WTC11 (cell line): ENCODE measurements at regions not wholly inside any gene's neighbourhood (a gene's known extent, or its start where the extent isn't known, plus 50 kb on each side); places are given as distances from the start of the nearest gene placed in this dataset.

Source experiments
- ATAC-seq: fragments of 200-7000 bp; cut with Tn5 transposase; 2 replicates; pipeline ENCODE4 v1.10.0; 2021; ENCODE audit warnings: mild to moderate bottlenecking, moderate library complexity
- CTCF ChIA-PET: fragments of 300-600 bp; sonication (Branson Sonifier 250); formaldehyde crosslinking; loops from one replicate; lab custom pipeline; 2021; ENCODE audit warnings: antibody characterized with exemption; lab: Charles Lee
- POLR2A ChIA-PET: fragments of 350-600 bp; sonication (Branson Sonifier 250); formaldehyde crosslinking; loops from one replicate; lab custom pipeline; 2021; ENCODE audit warnings: antibody characterized with exemption; lab: Charles Lee
- DNase-seq: peaks from one replicate; pipeline ENCODE4 v3.0.0; 2021; ENCODE audit warnings: low spot score
- H3K27ac Mint-ChIP-seq: 2 replicates; pipeline ENCODE4 v1.8.0; 2021; ENCODE audit warnings: mixed read lengths
- H3K27me3 Mint-ChIP-seq: 2 replicates; pipeline ENCODE4 v1.8.0; 2021; ENCODE audit warnings: low read depth, mild to moderate bottlenecking, moderate library complexity, mixed read lengths
- H3K36me3 Mint-ChIP-seq: 2 replicates; pipeline ENCODE4 v1.8.0; 2021; ENCODE audit warnings: mixed read lengths
- H3K4me1 Mint-ChIP-seq: 2 replicates; pipeline ENCODE4 v1.8.0; 2022; ENCODE audit warnings: mixed read lengths
- H3K4me3 Mint-ChIP-seq: 2 replicates; pipeline ENCODE4 v1.8.0; 2021; ENCODE audit warnings: mild to moderate bottlenecking, moderate library complexity, mixed read lengths
- H3K9me3 Mint-ChIP-seq: 2 replicates; pipeline ENCODE4 v1.8.0; 2021; ENCODE audit warnings: mixed read lengths
- CREB1 ChIP-seq: sonication (generic); formaldehyde crosslinking; IDR thresholded peaks from 2 replicates; pipeline ENCODE4 v1.8.0; 2023; ENCODE audit warnings: mild to moderate bottlenecking, missing genetic modification reagents
- CREM ChIP-seq: sonication (generic); formaldehyde crosslinking; IDR thresholded peaks from 2 replicates; pipeline ENCODE4 v1.8.1; 2022; ENCODE audit warnings: mild to moderate bottlenecking, missing genetic modification reagents, moderate library complexity
- EMX1 ChIP-seq: fragments of 250-450 bp; sonication (Bioruptor Pico); IDR thresholded peaks from 2 replicates; pipeline ENCODE4 v1.8.0; 2021; ENCODE audit warnings: mild to moderate bottlenecking
- FOXJ3 ChIP-seq: sonication (generic); formaldehyde crosslinking; IDR thresholded peaks from 2 replicates; pipeline ENCODE4 v1.9.0; 2021; ENCODE audit warnings: missing genetic modification reagents, mild to moderate bottlenecking, borderline replicate concordance
- GRHL2 ChIP-seq: fragments of 250-450 bp; sonication (Bioruptor Pico); IDR thresholded peaks from 2 replicates; pipeline ENCODE4 v1.8.0; 2022; ENCODE audit warnings: mild to moderate bottlenecking, moderate library complexity; ENCODE audit not compliant: insufficient replicate concordance, severe bottlenecking
- NFYB ChIP-seq: sonication (generic); formaldehyde crosslinking; conservative IDR thresholded peaks from 2 replicates; pipeline ENCODE4 v1.8.0; 2022; ENCODE audit warnings: low read depth, missing genetic modification reagents
- NR1H2 ChIP-seq: sonication (generic); formaldehyde crosslinking; IDR thresholded peaks from 2 replicates; pipeline ENCODE4 v1.9.0; 2021; ENCODE audit warnings: mild to moderate bottlenecking, moderate library complexity, missing genetic modification reagents
- RELA ChIP-seq: sonication (generic); formaldehyde crosslinking; IDR thresholded peaks from 2 replicates; pipeline ENCODE4 v1.8.1; 2022; ENCODE audit warnings: missing genetic modification reagents, mild to moderate bottlenecking, borderline replicate concordance
- SP1 ChIP-seq: sonication (generic); formaldehyde crosslinking; conservative IDR thresholded peaks from 2 replicates; pipeline ENCODE4 v1.8.1; 2022; ENCODE audit warnings: missing genetic modification reagents
- TEAD1 ChIP-seq: sonication (generic); formaldehyde crosslinking; IDR thresholded peaks from 2 replicates; pipeline ENCODE4 v1.8.0; 2022; ENCODE audit warnings: mild to moderate bottlenecking, missing genetic modification reagents
- TEAD4 ChIP-seq: sonication (generic); formaldehyde crosslinking; IDR thresholded peaks from 2 replicates; pipeline ENCODE4 v1.8.0; 2022; ENCODE audit warnings: mild to moderate bottlenecking, missing genetic modification reagents
- ZNF121 ChIP-seq: sonication (generic); formaldehyde crosslinking; IDR thresholded peaks from 2 replicates; pipeline ENCODE4 v1.8.0; 2023; ENCODE audit warnings: missing genetic modification reagents
- ZNF232 ChIP-seq: sonication (generic); formaldehyde crosslinking; IDR thresholded peaks from 2 replicates; pipeline ENCODE4 v1.8.0; 2022; ENCODE audit warnings: mild to moderate bottlenecking, missing genetic modification reagents
- TF ChIP-seq, protein P1 (sequence below): sonication (generic); formaldehyde crosslinking; IDR thresholded peaks from 2 replicates; pipeline ENCODE4 v1.8.0; 2023; ENCODE audit warnings: mild to moderate bottlenecking, missing genetic modification reagents
- TF ChIP-seq, protein P2 (sequence below): sonication (generic); formaldehyde crosslinking; IDR thresholded peaks from 2 replicates; pipeline ENCODE4 v1.8.1; 2022; ENCODE audit warnings: low read depth, missing genetic modification reagents, borderline replicate concordance
- TF ChIP-seq, protein P3 (sequence below): sonication (generic); formaldehyde crosslinking; IDR thresholded peaks from 2 replicates; pipeline ENCODE4 v1.8.1; 2023; ENCODE audit warnings: mild to moderate bottlenecking, missing genetic modification reagents, moderate library complexity
- TF ChIP-seq, protein P4 (sequence below): fragments of 250-450 bp; sonication (Bioruptor Pico); IDR thresholded peaks from 2 replicates; pipeline ENCODE4 v1.8.0; 2021; ENCODE audit warnings: mild to moderate bottlenecking
- TF ChIP-seq, protein P5 (sequence below): sonication (generic); formaldehyde crosslinking; IDR thresholded peaks from 2 replicates; pipeline ENCODE4 v1.8.0; 2022; ENCODE audit warnings: missing genetic modification reagents
- TF ChIP-seq, protein P6 (sequence below): fragments of 250-450 bp; sonication (Bioruptor Pico); IDR thresholded peaks from 2 replicates; pipeline ENCODE4 v2.1.2; 2022; ENCODE audit warnings: mild to moderate bottlenecking, moderate library complexity

DNA sequence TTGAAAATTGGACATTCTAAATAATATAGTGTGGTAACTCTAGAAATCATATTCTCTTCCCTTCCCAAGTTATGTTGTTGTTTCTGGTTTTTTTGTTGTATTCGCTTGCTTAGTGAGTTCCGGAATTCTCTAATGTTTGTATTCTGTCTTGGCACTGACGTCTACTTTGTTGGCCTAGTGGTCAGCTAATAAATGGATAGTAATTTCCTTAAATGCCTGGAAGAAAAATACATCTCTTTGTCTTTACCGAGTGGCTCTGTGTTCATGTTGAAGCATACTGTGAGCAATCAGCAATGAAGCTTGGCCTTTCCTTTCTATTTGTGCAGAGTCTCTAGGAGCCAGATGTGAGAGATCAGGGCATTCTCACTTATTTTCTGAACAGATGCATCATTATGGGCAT lies 1225.7 kb downstream of the JRKL start:
- Mint-ChIP-seq H3K36me3 (peaks cover 14% of the 10 kb centered on the region), H3K4me1 (peaks cover 3% of the 10 kb centered on the region; the same call in 1 of the 2 replicates), H3K4me3 (no peak overlapping the region), H3K9me3 (peaks cover 17% of the 10 kb centered on the region), H3K27me3 (no peaks in the 10 kb centered on the region), H3K27ac (no peak overlapping the region)
- no peak for DNase-seq
- ChIA-PET CTCF (no interaction called here), POLR2A (no interaction called here)
- ATAC-seq: no peak
- TF ChIP-seq NR1H2 (CRISPR knock-in tag): no peak
- TF ChIP-seq, protein P1, sequence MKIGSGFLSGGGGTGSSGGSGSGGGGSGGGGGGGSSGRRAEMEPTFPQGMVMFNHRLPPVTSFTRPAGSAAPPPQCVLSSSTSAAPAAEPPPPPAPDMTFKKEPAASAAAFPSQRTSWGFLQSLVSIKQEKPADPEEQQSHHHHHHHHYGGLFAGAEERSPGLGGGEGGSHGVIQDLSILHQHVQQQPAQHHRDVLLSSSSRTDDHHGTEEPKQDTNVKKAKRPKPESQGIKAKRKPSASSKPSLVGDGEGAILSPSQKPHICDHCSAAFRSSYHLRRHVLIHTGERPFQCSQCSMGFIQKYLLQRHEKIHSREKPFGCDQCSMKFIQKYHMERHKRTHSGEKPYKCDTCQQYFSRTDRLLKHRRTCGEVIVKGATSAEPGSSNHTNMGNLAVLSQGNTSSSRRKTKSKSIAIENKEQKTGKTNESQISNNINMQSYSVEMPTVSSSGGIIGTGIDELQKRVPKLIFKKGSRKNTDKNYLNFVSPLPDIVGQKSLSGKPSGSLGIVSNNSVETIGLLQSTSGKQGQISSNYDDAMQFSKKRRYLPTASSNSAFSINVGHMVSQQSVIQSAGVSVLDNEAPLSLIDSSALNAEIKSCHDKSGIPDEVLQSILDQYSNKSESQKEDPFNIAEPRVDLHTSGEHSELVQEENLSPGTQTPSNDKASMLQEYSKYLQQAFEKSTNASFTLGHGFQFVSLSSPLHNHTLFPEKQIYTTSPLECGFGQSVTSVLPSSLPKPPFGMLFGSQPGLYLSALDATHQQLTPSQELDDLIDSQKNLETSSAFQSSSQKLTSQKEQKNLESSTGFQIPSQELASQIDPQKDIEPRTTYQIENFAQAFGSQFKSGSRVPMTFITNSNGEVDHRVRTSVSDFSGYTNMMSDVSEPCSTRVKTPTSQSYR (CRISPR knock-in tag): no peak
- TF ChIP-seq, protein P2, sequence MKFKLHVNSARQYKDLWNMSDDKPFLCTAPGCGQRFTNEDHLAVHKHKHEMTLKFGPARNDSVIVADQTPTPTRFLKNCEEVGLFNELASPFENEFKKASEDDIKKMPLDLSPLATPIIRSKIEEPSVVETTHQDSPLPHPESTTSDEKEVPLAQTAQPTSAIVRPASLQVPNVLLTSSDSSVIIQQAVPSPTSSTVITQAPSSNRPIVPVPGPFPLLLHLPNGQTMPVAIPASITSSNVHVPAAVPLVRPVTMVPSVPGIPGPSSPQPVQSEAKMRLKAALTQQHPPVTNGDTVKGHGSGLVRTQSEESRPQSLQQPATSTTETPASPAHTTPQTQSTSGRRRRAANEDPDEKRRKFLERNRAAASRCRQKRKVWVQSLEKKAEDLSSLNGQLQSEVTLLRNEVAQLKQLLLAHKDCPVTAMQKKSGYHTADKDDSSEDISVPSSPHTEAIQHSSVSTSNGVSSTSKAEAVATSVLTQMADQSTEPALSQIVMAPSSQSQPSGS (CRISPR knock-in tag): no peak
- TF ChIP-seq, protein P3, sequence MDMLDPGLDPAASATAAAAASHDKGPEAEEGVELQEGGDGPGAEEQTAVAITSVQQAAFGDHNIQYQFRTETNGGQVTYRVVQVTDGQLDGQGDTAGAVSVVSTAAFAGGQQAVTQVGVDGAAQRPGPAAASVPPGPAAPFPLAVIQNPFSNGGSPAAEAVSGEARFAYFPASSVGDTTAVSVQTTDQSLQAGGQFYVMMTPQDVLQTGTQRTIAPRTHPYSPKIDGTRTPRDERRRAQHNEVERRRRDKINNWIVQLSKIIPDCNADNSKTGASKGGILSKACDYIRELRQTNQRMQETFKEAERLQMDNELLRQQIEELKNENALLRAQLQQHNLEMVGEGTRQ (CRISPR knock-in tag): no peak
- no peak for TF ChIP-seq RELA
- TF ChIP-seq, protein P4, sequence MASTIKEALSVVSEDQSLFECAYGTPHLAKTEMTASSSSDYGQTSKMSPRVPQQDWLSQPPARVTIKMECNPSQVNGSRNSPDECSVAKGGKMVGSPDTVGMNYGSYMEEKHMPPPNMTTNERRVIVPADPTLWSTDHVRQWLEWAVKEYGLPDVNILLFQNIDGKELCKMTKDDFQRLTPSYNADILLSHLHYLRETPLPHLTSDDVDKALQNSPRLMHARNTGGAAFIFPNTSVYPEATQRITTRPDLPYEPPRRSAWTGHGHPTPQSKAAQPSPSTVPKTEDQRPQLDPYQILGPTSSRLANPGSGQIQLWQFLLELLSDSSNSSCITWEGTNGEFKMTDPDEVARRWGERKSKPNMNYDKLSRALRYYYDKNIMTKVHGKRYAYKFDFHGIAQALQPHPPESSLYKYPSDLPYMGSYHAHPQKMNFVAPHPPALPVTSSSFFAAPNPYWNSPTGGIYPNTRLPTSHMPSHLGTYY (CRISPR knock-in tag): no peak
- no peak for TF ChIP-seq ZNF232 (CRISPR knock-in tag)
- no peak for TF ChIP-seq NFYB
- TF ChIP-seq, all 79 proteins: peak for 0

DNA sequence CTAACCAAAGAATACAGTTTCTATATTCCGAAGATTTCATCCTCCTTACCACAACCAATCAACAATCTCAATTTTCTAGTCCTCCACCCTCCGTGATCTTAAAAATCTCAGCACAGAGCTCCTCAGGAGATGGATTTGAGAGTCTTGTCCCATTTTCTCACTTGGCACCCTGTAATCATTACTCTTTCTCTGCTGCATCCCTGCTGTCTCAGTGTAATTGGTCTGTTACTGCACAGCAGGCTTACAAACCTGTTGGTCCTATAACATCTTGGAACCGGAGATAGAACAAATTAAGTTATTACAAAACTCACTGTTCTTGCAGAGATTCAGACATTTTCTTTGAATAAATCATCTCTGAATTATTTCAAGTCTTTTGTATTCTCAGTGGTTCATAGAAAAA lies 1227.2 kb downstream of the JRKL start:
- Mint-ChIP-seq H3K4me1 (no peaks in the 10 kb centered on the region), H3K4me3 (no peak overlapping the region), H3K27me3 (no peaks in the 10 kb centered on the region), H3K9me3 (peaks cover 17% of the 10 kb centered on the region), H3K36me3 (peaks cover 14% of the 10 kb centered on the region), H3K27ac (no peak overlapping the region)
- ChIA-PET CTCF (no interaction called here), POLR2A (no interaction called here)
- ATAC-seq (no peak), DNase-seq (no peak)
- no peak for TF ChIP-seq CREM
- no peak for TF ChIP-seq TEAD4 (CRISPR knock-in tag)
- TF ChIP-seq ZNF121 (CRISPR knock-in tag): no peak
- TF ChIP-seq, protein P5, sequence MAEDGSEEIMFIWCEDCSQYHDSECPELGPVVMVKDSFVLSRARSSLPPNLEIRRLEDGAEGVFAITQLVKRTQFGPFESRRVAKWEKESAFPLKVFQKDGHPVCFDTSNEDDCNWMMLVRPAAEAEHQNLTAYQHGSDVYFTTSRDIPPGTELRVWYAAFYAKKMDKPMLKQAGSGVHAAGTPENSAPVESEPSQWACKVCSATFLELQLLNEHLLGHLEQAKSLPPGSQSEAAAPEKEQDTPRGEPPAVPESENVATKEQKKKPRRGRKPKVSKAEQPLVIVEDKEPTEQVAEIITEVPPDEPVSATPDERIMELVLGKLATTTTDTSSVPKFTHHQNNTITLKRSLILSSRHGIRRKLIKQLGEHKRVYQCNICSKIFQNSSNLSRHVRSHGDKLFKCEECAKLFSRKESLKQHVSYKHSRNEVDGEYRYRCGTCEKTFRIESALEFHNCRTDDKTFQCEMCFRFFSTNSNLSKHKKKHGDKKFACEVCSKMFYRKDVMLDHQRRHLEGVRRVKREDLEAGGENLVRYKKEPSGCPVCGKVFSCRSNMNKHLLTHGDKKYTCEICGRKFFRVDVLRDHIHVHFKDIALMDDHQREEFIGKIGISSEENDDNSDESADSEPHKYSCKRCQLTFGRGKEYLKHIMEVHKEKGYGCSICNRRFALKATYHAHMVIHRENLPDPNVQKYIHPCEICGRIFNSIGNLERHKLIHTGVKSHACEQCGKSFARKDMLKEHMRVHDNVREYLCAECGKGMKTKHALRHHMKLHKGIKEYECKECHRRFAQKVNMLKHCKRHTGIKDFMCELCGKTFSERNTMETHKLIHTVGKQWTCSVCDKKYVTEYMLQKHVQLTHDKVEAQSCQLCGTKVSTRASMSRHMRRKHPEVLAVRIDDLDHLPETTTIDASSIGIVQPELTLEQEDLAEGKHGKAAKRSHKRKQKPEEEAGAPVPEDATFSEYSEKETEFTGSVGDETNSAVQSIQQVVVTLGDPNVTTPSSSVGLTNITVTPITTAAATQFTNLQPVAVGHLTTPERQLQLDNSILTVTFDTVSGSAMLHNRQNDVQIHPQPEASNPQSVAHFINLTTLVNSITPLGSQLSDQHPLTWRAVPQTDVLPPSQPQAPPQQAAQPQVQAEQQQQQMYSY (CRISPR knock-in tag): no peak
- TF ChIP-seq FOXJ3 (CRISPR knock-in tag): no peak
- TF ChIP-seq CREB1: no peak
- no peak for TF ChIP-seq TEAD1
- TF ChIP-seq GRHL2 (CRISPR knock-in tag): no peak
- TF ChIP-seq, protein P6, sequence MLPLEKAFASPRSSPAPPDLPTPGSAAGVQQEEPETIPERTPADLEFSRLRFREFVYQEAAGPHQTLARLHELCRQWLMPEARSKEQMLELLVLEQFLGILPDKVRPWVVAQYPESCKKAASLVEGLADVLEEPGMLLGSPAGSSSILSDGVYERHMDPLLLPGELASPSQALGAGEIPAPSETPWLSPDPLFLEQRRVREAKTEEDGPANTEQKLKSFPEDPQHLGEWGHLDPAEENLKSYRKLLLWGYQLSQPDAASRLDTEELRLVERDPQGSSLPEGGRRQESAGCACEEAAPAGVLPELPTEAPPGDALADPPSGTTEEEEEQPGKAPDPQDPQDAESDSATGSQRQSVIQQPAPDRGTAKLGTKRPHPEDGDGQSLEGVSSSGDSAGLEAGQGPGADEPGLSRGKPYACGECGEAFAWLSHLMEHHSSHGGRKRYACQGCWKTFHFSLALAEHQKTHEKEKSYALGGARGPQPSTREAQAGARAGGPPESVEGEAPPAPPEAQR (CRISPR knock-in tag): no peak
- TF ChIP-seq, protein P1 (CRISPR knock-in tag): no peak
- TF ChIP-seq EMX1 (CRISPR knock-in tag): no peak
- TF ChIP-seq SP1: no peak
